Esophagus squamous epithelium (tissue), 5 donors: ENCODE measurements at regions not wholly inside any gene's neighbourhood (a gene's known extent, or its start where the extent isn't known, plus 50 kb on each side); places are given as distances from the start of the nearest gene placed in this dataset.
"Not testable (repeated sequence)": the region's sequence is repeated elsewhere in the genome, so short reads cannot be mapped to it uniquely, and the experiment has no call there.

Experiments
- DNase-seq: peaks from one replicate; lab custom pipeline; 2025; lab: John Stamatoyannopoulos, UW
- H3K27ac ChIP-seq, 4 donors: fragments of 200-600 bp; sonication (generic); one replicate each; pipeline ENCODE4 v1.5.1; 2016 to 2019; ENCODE audit warnings: mild to moderate bottlenecking in 1 of 4
- H3K27me3 ChIP-seq, 4 donors: fragments of 200-600 bp; sonication (generic); 1 replicate in 3 of 4; 2 replicates in 1 of 4; pipeline versions ENCODE4 v1.5.1 to v1.6.0; 2017 to 2021; ENCODE audit warnings: antibody characterized with exemption in 1 of 4
- H3K36me3 ChIP-seq, 3 donors: fragments of 200-600 bp; sonication (generic); one replicate each; pipeline ENCODE4 v1.5.1; 2016 to 2019
- H3K4me1 ChIP-seq, 3 donors: fragments of 200-600 bp; sonication (generic); one replicate each; pipeline ENCODE4 v1.5.1; 2017 to 2019
- H3K4me3 ChIP-seq, 4 donors: fragments of 200-600 bp; sonication (generic); 1 replicate in 3 of 4; 2 replicates in 1 of 4; pipeline ENCODE4 v1.5.1; 2016 to 2019; ENCODE audit warnings: mild to moderate bottlenecking in 2 of 4, moderate library complexity in 1 of 4
- H3K9me3 ChIP-seq, 3 donors: fragments of 200-600 bp; sonication (generic); one replicate each; pipeline ENCODE4 v1.5.1; 2016 to 2019
- CTCF ChIP-seq, 6 experiments: fragments of 450-650 bp in 4 of 6; fragments of 200-600 bp in 2 of 6; sonication (generic) in 2 of 6; IDR thresholded peaks; one replicate each; pipeline ENCODE4 v1.5.1; 2016 to 2019; ENCODE audit warnings: antibody characterized with exemption in 6 of 6, mild to moderate bottlenecking in 4 of 6, moderate library complexity in 4 of 6
- POLR2A ChIP-seq, 4 donors: fragments of 450-650 bp; IDR thresholded peaks; one replicate each; pipeline ENCODE4 v1.6.1; 2017; ENCODE audit warnings: antibody characterized with exemption in 4 of 4, mild to moderate bottlenecking in 4 of 4, moderate library complexity in 3 of 4
- WGBS, 2 donors: methylation state at CpG; one replicate each; pipeline ENCODE4 v1.1.5; 2018; 5-methylcytosine and 5-hydroxymethylcytosine counted together
- intact Hi-C: fragments of 100-400 bp; cut with DNase I; formaldehyde crosslinking; loops from one replicate; pipeline ENCODE4 v1.15.0; 2022
- donor health status: DM: yes; HTN: yes; CAD: no.

- DNase-seq, result no peak
- no peaks in the 10 kb centered on the region for H3K9me3 ChIP-seq
- WGBS, 2 donors, result 76% methylated on average over 4 of the region's 4 CpGs; no CpG with 5 or more reads in 1 of the 2 donors
- peaks cover 0 to 22% (median 0%) of the 10 kb centered on the region in 4 donors for H3K27me3 ChIP-seq
- TF ChIP-seq POLR2A (IDR thresholded peaks at IDR 0.05), result no peak
- no peak for TF ChIP-seq CTCF (IDR thresholded peaks at IDR 0.05)
- no peak overlapping the region for H3K4me3 ChIP-seq
- intact Hi-C loops, result no loop called here
- H3K36me3 ChIP-seq, result no peaks in the 10 kb centered on the region
- no peaks in the 10 kb centered on the region for H3K4me1 ChIP-seq
- H3K27ac ChIP-seq, result no peak overlapping the region
These were observed 152.7 kb upstream of the MVB12B start for GRCh38 chr9:126173929-126174328.

DNA sequence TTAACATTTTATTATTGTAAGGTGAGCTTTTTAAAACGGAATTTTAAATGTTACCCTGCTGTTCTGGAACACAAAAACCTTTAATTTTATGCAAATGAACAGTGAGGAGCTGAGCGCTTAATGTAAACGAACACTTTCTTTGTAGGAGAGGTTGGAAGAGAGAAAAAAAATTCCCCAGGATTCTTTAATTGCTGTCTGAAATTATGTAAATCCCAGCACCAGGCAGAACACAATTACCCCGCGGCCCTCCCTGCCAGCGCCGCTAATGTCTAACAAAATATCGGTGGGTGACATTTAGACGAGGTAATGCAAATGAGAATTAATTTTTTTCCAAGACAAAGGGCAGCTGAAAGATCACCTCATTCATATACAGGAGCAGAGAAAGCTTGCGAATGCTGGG is 143.4 kb upstream of the MVB12B start:
- intact Hi-C loops, result no loop called here
- no peaks in the 10 kb centered on the region for H3K4me1 ChIP-seq
- H3K9me3 ChIP-seq, result no peaks in the 10 kb centered on the region
- H3K4me3 ChIP-seq, result no peak overlapping the region
- no peaks in the 10 kb centered on the region for H3K36me3 ChIP-seq
- peaks cover 0 to 58% (median 0%) of the 10 kb centered on the region in 4 donors for H3K27me3 ChIP-seq
- DNase-seq, result no peak
- WGBS, 2 donors, result 66 to 73% methylated on average over 10 of the region's 10 CpGs
- H3K27ac ChIP-seq, result no peak overlapping the region
- no peak for TF ChIP-seq CTCF (IDR thresholded peaks at IDR 0.05)
- TF ChIP-seq POLR2A (IDR thresholded peaks at IDR 0.05), result no peak

GRCh38 chr9:126190994-126191393 is 135.6 kb upstream of the MVB12B start:
- H3K4me1 ChIP-seq, intact Hi-C loops, H3K27ac ChIP-seq, H3K9me3 ChIP-seq, DNase-seq, H3K36me3 ChIP-seq, H3K4me3 ChIP-seq: not testable (repeated sequence)
- 83% methylated on average over 2 of the region's 2 CpGs for WGBS, 2 donors
- peaks cover 0 to 17% (median 0%) of the 10 kb centered on the region in 4 donors for H3K27me3 ChIP-seq

DNA sequence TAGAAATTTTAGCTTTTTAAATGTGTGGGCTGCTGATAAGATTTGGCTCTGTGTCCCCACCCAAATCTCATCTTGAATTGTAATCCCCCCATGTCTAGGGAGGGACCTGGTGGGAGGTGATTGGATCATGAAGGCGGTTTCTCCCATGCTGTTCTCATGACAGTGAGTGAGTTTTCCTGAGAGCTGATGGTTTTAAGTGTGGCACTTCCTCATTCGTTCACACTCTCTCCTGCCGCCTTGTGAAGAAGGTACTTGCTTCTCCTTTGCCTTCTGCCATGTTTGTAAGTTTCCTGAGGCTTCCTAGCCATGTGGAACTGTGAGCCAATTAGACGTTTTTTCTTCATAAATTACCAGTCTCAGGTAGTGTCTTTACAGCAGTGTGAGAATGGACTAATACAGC is 127.8 kb upstream of the MVB12B start:
- DNase-seq, result no peak
- H3K9me3 ChIP-seq, result no peaks in the 10 kb centered on the region
- H3K27me3 ChIP-seq, result peaks cover 0 to 52% (median 0%) of the 10 kb centered on the region in 4 donors
- TF ChIP-seq CTCF (IDR thresholded peaks at IDR 0.05) (no peak), POLR2A (IDR thresholded peaks at IDR 0.05) (no peak)
- H3K4me3 ChIP-seq, result no peak overlapping the region
- no peak overlapping the region for H3K27ac ChIP-seq
- intact Hi-C loops, result no loop called here
- no peaks in the 10 kb centered on the region for H3K36me3 ChIP-seq
- no peaks in the 10 kb centered on the region for H3K4me1 ChIP-seq
- WGBS, 2 donors, result 62 to 63% methylated on average over 4 of the region's 4 CpGs

DNA sequence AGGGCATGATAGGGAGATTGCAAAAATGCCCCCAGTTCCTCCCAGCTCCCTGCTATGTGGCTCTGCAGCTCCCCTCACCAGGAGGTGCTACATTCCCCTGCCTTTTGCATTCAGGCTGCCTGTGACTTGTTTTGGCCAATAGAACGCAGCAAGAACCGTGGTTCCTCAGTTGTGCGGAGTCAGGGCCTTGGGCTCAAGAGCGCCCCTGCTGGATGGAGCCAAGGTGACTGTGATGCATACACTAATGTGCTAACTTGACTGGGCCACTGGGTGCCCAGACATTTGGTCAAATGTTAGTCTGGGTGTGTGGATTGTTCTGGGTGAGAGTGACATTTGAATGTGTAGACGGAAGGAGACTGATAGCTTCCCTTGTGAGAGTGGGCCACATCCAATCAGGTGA is 123.3 kb upstream of the MVB12B start:
- H3K36me3 ChIP-seq, result no peaks in the 10 kb centered on the region
- H3K4me3 ChIP-seq, result no peak overlapping the region
- H3K27ac ChIP-seq, result no peak overlapping the region
- H3K9me3 ChIP-seq, result no peaks in the 10 kb centered on the region
- no peaks in the 10 kb centered on the region for H3K4me1 ChIP-seq
- no peak for DNase-seq
- peaks cover 0 to 75% (median 0%) of the 10 kb centered on the region in 4 donors for H3K27me3 ChIP-seq
- intact Hi-C loops, result no loop called here
- WGBS, 2 donors, result 86 to 100% methylated on average over 1 to 2 of the region's 5 CpGs
- no peak for TF ChIP-seq POLR2A (IDR thresholded peaks at IDR 0.05)
- no peak for TF ChIP-seq CTCF (IDR thresholded peaks at IDR 0.05)

DNA sequence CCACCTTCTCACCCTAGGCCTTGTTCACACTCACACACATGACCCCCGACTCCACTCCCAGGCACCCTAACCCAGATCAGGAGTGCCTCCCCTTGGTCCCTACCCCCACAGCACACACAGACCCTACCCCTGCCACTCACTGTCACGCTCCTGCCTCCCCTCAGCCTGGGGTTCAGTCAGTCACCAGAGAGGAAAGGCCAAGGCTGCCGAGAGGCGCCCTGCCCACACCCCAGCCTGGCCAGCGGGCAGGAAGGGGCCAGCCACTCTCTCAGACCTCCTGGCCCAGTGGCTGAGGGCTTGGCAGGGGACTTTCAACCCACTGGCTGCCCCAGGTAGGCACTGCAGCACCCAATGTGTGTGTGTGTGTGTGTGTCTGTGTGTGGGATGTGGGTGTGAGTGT is 122.4 kb upstream of the MVB12B start:
- TF ChIP-seq POLR2A (IDR thresholded peaks at IDR 0.05), result no peak
- no peak for TF ChIP-seq CTCF (IDR thresholded peaks at IDR 0.05)
- intact Hi-C loops, result no loop called here
- Histone ChIP-seq H3K4me3 (no peak overlapping the region), H3K4me1 (no peaks in the 10 kb centered on the region), H3K27ac (no peak overlapping the region), H3K27me3 (peaks cover 0 to 70% (median 0%) of the 10 kb centered on the region in 4 donors), H3K36me3 (no peaks in the 10 kb centered on the region), H3K9me3 (no peaks in the 10 kb centered on the region)
- no peak for DNase-seq
- 100% methylated on average over 2 of the region's 5 CpGs; no CpG with 5 or more reads in 1 of the 2 donors for WGBS, 2 donors
